ENCODE measurements at regions not wholly inside any gene's neighbourhood (a gene's known extent, or its start where the extent isn't known, plus 50 kb on each side); places are given as distances from the start of the nearest gene placed in this dataset.

DNA sequence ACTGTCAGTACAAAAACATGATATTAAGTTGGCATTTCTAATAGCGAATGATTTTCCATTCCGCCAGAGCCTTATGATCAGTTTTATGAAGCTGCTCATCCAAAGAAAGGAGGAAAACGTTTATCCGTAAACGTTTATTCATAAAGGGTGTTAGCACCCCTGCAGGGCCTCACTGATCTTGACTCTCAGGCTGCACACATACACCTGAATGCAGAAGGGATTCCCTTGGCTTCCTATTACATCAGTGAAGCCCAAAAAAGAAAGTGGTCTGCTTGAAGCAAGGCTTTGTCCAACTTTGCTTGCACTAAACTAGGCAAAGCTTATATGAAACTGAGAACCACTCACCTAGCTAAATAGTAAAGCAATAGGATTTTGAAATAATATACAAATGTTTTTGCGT is 659.5 kb upstream of the CADM2 start:
- Histone ChIP-seq H3K9ac (ENCODE audit: insufficient read depth in 1 of 2, low read depth in 2 of 2, low read length in 2 of 2) (no peak overlapping the region), H3K4me3 (no peak overlapping the region), H3K4me2 (ENCODE audit: insufficient read depth, low read length) (no peak overlapping the region), H3K9me1 (ENCODE audit: control insufficient read depth, insufficient read depth, low read length) (no peaks in the 10 kb centered on the region), H3K27me3 (ENCODE audit: control insufficient read depth in 2 of 2, insufficient read depth in 2 of 2, low read length in 2 of 2) (no peaks in the 10 kb centered on the region), H3K4me1 (replicated peaks in 1 of 2; ENCODE audit: control insufficient read depth in 2 of 2, insufficient read depth in 2 of 2, low read length in 2 of 2) (no peaks in the 10 kb centered on the region; a peak in 1 of 5 replicates), H3K79me2 (ENCODE audit: control insufficient read depth, insufficient read depth, low read length) (no peaks in the 10 kb centered on the region; the same call in 2 of the 3 replicates), H3K9me3 (replicated peaks; ENCODE audit: control insufficient read depth, insufficient read depth, low read depth, low read length) (no peaks in the 10 kb centered on the region), H2AFZ (ENCODE audit: low read depth, low read length) (peak overlapping the region; percentile 65), H3K27ac (ENCODE audit: extremely low read depth, low read depth, low read length) (no peak overlapping the region), H4K20me1 (replicated peaks; ENCODE audit: control insufficient read depth, insufficient read depth, low read length) (no peaks in the 10 kb centered on the region), H3K36me3 (ENCODE audit: control insufficient read depth, insufficient read depth, low read length) (no peaks in the 10 kb centered on the region)
- ATAC-seq (peak; percentile 70), DNase-seq (ENCODE audit: extremely low read depth in 1 of 4, low spot score in 3 of 4) (no peak), FAIRE-seq (no peak)
- 39% methylated on average over 6 of the region's 6 CpGs for WGBS (ENCODE audit: insufficient coverage, low coverage, missing lambda C conversion rate)
- CTCF ChIA-PET (ENCODE audit: low intra/inter-chr PET ratio) = no interaction called here
- intact Hi-C loops (cut with micrococcal nuclease) (no loop called here), in situ Hi-C loops (cut with MboI) (no loop called here)
- no TSS peak for BruUV-seq (replicated peaks)
- TF ChIP-seq, protein P1, sequence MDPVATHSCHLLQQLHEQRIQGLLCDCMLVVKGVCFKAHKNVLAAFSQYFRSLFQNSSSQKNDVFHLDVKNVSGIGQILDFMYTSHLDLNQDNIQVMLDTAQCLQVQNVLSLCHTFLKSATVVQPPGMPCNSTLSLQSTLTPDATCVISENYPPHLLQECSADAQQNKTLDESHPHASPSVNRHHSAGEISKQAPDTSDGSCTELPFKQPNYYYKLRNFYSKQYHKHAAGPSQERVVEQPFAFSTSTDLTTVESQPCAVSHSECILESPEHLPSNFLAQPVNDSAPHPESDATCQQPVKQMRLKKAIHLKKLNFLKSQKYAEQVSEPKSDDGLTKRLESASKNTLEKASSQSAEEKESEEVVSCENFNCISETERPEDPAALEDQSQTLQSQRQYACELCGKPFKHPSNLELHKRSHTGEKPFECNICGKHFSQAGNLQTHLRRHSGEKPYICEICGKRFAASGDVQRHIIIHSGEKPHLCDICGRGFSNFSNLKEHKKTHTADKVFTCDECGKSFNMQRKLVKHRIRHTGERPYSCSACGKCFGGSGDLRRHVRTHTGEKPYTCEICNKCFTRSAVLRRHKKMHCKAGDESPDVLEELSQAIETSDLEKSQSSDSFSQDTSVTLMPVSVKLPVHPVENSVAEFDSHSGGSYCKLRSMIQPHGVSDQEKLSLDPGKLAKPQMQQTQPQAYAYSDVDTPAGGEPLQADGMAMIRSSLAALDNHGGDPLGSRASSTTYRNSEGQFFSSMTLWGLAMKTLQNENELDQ (CRISPR knock-in tag; IDR thresholded peaks at IDR 0.05; ENCODE audit: borderline replicate concordance) = no peak
- TF ChIP-seq SRSF3 (IDR thresholded peaks at IDR 0.05; ENCODE audit: insufficient read depth, low read length) = no peak
- TF ChIP-seq, protein P2, sequence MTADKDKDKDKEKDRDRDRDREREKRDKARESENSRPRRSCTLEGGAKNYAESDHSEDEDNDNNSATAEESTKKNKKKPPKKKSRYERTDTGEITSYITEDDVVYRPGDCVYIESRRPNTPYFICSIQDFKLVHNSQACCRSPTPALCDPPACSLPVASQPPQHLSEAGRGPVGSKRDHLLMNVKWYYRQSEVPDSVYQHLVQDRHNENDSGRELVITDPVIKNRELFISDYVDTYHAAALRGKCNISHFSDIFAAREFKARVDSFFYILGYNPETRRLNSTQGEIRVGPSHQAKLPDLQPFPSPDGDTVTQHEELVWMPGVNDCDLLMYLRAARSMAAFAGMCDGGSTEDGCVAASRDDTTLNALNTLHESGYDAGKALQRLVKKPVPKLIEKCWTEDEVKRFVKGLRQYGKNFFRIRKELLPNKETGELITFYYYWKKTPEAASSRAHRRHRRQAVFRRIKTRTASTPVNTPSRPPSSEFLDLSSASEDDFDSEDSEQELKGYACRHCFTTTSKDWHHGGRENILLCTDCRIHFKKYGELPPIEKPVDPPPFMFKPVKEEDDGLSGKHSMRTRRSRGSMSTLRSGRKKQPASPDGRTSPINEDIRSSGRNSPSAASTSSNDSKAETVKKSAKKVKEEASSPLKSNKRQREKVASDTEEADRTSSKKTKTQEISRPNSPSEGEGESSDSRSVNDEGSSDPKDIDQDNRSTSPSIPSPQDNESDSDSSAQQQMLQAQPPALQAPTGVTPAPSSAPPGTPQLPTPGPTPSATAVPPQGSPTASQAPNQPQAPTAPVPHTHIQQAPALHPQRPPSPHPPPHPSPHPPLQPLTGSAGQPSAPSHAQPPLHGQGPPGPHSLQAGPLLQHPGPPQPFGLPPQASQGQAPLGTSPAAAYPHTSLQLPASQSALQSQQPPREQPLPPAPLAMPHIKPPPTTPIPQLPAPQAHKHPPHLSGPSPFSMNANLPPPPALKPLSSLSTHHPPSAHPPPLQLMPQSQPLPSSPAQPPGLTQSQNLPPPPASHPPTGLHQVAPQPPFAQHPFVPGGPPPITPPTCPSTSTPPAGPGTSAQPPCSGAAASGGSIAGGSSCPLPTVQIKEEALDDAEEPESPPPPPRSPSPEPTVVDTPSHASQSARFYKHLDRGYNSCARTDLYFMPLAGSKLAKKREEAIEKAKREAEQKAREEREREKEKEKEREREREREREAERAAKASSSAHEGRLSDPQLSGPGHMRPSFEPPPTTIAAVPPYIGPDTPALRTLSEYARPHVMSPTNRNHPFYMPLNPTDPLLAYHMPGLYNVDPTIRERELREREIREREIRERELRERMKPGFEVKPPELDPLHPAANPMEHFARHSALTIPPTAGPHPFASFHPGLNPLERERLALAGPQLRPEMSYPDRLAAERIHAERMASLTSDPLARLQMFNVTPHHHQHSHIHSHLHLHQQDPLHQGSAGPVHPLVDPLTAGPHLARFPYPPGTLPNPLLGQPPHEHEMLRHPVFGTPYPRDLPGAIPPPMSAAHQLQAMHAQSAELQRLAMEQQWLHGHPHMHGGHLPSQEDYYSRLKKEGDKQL (CRISPR knock-in tag; IDR thresholded peaks at IDR 0.05; ENCODE audit: borderline replicate concordance) = no peak
- TF ChIP-seq ZNF436 (CRISPR knock-in tag; IDR thresholded peaks at IDR 0.05) = no peak
- TF ChIP-seq LARP7 (IDR thresholded peaks at IDR 0.05) = no peak
- no peak for TF ChIP-seq ZNF77 (CRISPR knock-in tag; IDR thresholded peaks at IDR 0.05)
- TF ChIP-seq, protein P3, sequence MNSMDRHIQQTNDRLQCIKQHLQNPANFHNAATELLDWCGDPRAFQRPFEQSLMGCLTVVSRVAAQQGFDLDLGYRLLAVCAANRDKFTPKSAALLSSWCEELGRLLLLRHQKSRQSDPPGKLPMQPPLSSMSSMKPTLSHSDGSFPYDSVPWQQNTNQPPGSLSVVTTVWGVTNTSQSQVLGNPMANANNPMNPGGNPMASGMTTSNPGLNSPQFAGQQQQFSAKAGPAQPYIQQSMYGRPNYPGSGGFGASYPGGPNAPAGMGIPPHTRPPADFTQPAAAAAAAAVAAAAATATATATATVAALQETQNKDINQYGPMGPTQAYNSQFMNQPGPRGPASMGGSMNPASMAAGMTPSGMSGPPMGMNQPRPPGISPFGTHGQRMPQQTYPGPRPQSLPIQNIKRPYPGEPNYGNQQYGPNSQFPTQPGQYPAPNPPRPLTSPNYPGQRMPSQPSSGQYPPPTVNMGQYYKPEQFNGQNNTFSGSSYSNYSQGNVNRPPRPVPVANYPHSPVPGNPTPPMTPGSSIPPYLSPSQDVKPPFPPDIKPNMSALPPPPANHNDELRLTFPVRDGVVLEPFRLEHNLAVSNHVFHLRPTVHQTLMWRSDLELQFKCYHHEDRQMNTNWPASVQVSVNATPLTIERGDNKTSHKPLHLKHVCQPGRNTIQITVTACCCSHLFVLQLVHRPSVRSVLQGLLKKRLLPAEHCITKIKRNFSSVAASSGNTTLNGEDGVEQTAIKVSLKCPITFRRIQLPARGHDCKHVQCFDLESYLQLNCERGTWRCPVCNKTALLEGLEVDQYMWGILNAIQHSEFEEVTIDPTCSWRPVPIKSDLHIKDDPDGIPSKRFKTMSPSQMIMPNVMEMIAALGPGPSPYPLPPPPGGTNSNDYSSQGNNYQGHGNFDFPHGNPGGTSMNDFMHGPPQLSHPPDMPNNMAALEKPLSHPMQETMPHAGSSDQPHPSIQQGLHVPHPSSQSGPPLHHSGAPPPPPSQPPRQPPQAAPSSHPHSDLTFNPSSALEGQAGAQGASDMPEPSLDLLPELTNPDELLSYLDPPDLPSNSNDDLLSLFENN (IDR thresholded peaks at IDR 0.05; ENCODE audit: low read depth in 2 of 2, low read length in 2 of 2) = no peak
- TF ChIP-seq ADNP (tag; IDR thresholded peaks at IDR 0.05) = no peak
- POLR2A ChIA-PET = no interaction called here

Data from K562 (cell line).